ENCODE measurements at regions not wholly inside any gene's neighbourhood (a gene's known extent, or its start where the extent isn't known, plus 50 kb on each side); places are given as distances from the start of the nearest gene placed in this dataset.

DNA sequence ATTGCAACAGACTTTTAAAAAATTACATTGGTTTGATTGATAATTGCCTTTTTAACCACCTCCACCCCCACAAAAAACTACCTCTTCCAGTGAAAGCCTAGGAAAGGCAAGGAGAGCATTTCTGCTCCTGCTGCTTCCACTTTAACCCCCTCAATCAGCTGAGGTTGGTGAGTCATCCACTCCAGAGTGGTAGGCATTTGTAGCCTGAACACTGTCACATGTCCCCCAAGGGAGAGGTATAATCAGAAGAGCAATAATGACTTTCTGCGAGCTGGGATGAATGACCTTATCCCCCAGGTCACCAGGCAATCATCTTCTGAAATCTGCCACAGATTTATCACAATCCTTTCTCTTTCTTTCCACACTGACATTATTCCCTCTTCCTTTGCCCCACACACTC, 126.6 kb upstream of the CAMK1G start:
- TF ChIP-seq, protein P1, sequence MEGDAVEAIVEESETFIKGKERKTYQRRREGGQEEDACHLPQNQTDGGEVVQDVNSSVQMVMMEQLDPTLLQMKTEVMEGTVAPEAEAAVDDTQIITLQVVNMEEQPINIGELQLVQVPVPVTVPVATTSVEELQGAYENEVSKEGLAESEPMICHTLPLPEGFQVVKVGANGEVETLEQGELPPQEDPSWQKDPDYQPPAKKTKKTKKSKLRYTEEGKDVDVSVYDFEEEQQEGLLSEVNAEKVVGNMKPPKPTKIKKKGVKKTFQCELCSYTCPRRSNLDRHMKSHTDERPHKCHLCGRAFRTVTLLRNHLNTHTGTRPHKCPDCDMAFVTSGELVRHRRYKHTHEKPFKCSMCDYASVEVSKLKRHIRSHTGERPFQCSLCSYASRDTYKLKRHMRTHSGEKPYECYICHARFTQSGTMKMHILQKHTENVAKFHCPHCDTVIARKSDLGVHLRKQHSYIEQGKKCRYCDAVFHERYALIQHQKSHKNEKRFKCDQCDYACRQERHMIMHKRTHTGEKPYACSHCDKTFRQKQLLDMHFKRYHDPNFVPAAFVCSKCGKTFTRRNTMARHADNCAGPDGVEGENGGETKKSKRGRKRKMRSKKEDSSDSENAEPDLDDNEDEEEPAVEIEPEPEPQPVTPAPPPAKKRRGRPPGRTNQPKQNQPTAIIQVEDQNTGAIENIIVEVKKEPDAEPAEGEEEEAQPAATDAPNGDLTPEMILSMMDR (conservative IDR thresholded peaks at IDR 0.05; ENCODE audit: low read length), result no peak
- TF ChIP-seq EZH2phosphoT487 (IDR thresholded peaks at IDR 0.05; ENCODE audit: borderline replicate concordance, low read depth, low read length), result no peak
